Endodermal cell (in vitro differentiated cells): ENCODE measurements at regions not wholly inside any gene's neighbourhood (a gene's known extent, or its start where the extent isn't known, plus 50 kb on each side); places are given as distances from the start of the nearest gene placed in this dataset.

Experiments
- DNase-seq: peaks from one replicate; pipeline ENCODE4 v3.0.0-alpha.2; 2017
- H3K27ac ChIP-seq: 2 replicates; pipeline ENCODE4 v1.5.1; 2013; ENCODE audit warnings: mild to moderate bottlenecking, low read depth, low read length, moderate library complexity
- H3K27me3 ChIP-seq: 2 replicates; pipeline ENCODE4 v1.6.1; 2013; ENCODE audit warnings: mild to moderate bottlenecking, low read length, moderate library complexity; ENCODE audit not compliant: insufficient read depth, control insufficient read depth, poor library complexity, severe bottlenecking
- H3K36me3 ChIP-seq: 2 replicates; pipeline ENCODE4 v1.7.0; 2013; ENCODE audit warnings: mild to moderate bottlenecking, low read length, moderate library complexity; ENCODE audit not compliant: control insufficient read depth, insufficient read depth
- H3K4me1 ChIP-seq: one replicate; pipeline ENCODE4 v1.7.0; 2013; ENCODE audit warnings: low read length; ENCODE audit not compliant: control insufficient read depth, insufficient read depth
- H3K4me3 ChIP-seq: 2 replicates; pipeline ENCODE4 v1.5.1; 2013; ENCODE audit warnings: mild to moderate bottlenecking, low read length, moderate library complexity
- H3K9ac ChIP-seq: 2 replicates; pipeline ENCODE4 v1.6.1; 2013; ENCODE audit warnings: mild to moderate bottlenecking, low read length, moderate library complexity; ENCODE audit not compliant: poor library complexity, severe bottlenecking; ENCODE audit errors: extremely low read depth
- H3K9me3 ChIP-seq: 2 replicates; pipeline ENCODE4 v1.6.1; 2013; ENCODE audit warnings: mild to moderate bottlenecking, low read length, moderate library complexity; ENCODE audit not compliant: control insufficient read depth
- H3K27ac Mint-ChIP-seq: 2 replicates; pipeline ENCODE4 v1.8.0; 2020; ENCODE audit warnings: mixed read lengths
- H3K27me3 Mint-ChIP-seq: 2 replicates; pipeline ENCODE4 v1.8.0; 2021; ENCODE audit warnings: mild to moderate bottlenecking, mixed read lengths; ENCODE audit not compliant: insufficient read depth
- H3K36me3 Mint-ChIP-seq: 2 replicates; pipeline ENCODE4 v1.8.0; 2020; ENCODE audit warnings: low read depth, mixed read lengths
- H3K4me1 Mint-ChIP-seq: 2 replicates; pipeline ENCODE4 v1.8.0; 2020; ENCODE audit warnings: mixed read lengths
- H3K4me3 Mint-ChIP-seq: 2 replicates; pipeline ENCODE4 v1.8.0; 2020; ENCODE audit warnings: mild to moderate bottlenecking, moderate library complexity, mixed read lengths
- H3K9me3 Mint-ChIP-seq: 2 replicates; pipeline ENCODE4 v1.8.0; 2020; ENCODE audit warnings: mild to moderate bottlenecking, mixed read lengths
- CTCF ChIP-seq: fragments of 200-600 bp; sonication (generic); conservative IDR thresholded peaks from 2 replicates; pipeline ENCODE4 v1.5.0; 2021; ENCODE audit warnings: antibody characterized with exemption, mild to moderate bottlenecking
- WGBS, 2 experiments: methylation state at CpG; one replicate each; pipeline versions ENCODE4 v1.1.5 to v1.1.7; 2013; ENCODE audit warnings: missing lambda C conversion rate in 2 of 2, mixed read lengths in 1 of 2; ENCODE audit not compliant: insufficient coverage in 1 of 2, insufficient read length in 1 of 2; 5-methylcytosine and 5-hydroxymethylcytosine counted together

- Mint-ChIP-seq H3K27ac (peak overlapping the region; percentile 95), H3K27me3 (no peaks in the 10 kb centered on the region), H3K9me3 (no peaks in the 10 kb centered on the region), H3K36me3 (no peaks in the 10 kb centered on the region), H3K4me1 (peaks cover 62% of the 10 kb centered on the region), H3K4me3 (peak overlapping the region; percentile 12)
- Histone ChIP-seq H3K4me1 (peaks cover 19% of the 10 kb centered on the region), H3K27ac (peak overlapping the region; percentile 55), H3K9me3 (no peaks in the 10 kb centered on the region), H3K27me3 (no peaks in the 10 kb centered on the region), H3K36me3 (no peaks in the 10 kb centered on the region), H3K9ac (peak overlapping the region; percentile 64), H3K4me3 (peak overlapping the region; percentile 18)
- 82% methylated on average over 2 of the region's 2 CpGs; no CpG with 5 or more reads in 1 of the 2 experiments for WGBS, 2 experiments
- DNase-seq, result no peak
- no peak for TF ChIP-seq CTCF
Measured at GRCh38 chr2:147487978-147488289, 356.9 kb upstream of the ACVR2A start.

GRCh38 chr2:147487286-147487977 is 357.4 kb upstream of the ACVR2A start:
- Histone ChIP-seq H3K36me3 (no peaks in the 10 kb centered on the region), H3K9ac (peak overlapping the region; percentile 64), H3K4me3 (no peak overlapping the region), H3K27me3 (no peaks in the 10 kb centered on the region), H3K9me3 (no peaks in the 10 kb centered on the region), H3K27ac (peak overlapping the region; percentile 55), H3K4me1 (peaks cover 19% of the 10 kb centered on the region)
- H3K27me3 Mint-ChIP-seq, result no peaks in the 10 kb centered on the region
- H3K36me3 Mint-ChIP-seq, result no peaks in the 10 kb centered on the region
- DNase-seq, result peak; percentile 64
- peak overlapping the region; percentile 4 for H3K4me3 Mint-ChIP-seq
- no peaks in the 10 kb centered on the region for H3K9me3 Mint-ChIP-seq
- peak overlapping the region; percentile 95 for H3K27ac Mint-ChIP-seq
- H3K4me1 Mint-ChIP-seq, result peaks cover 62% of the 10 kb centered on the region
- 5 to 14% methylated on average over 3 of the region's 3 CpGs for WGBS, 2 experiments
- TF ChIP-seq CTCF, result no peak

- no peak overlapping the region for H3K4me3 Mint-ChIP-seq
- no peaks in the 10 kb centered on the region for H3K36me3 Mint-ChIP-seq
- no peaks in the 10 kb centered on the region for H3K27me3 ChIP-seq
- no peaks in the 10 kb centered on the region for H3K9me3 Mint-ChIP-seq
- H3K27me3 Mint-ChIP-seq, result no peaks in the 10 kb centered on the region
- DNase-seq, result no peak
- no peak for TF ChIP-seq CTCF
- H3K4me1 ChIP-seq, result peaks cover 19% of the 10 kb centered on the region
- H3K4me3 ChIP-seq, result peak overlapping the region; percentile 10
- H3K36me3 ChIP-seq, result no peaks in the 10 kb centered on the region
- no peaks in the 10 kb centered on the region for H3K9me3 ChIP-seq
- no peak overlapping the region for H3K27ac ChIP-seq
- no peak overlapping the region for H3K9ac ChIP-seq
- H3K27ac Mint-ChIP-seq, result no peak overlapping the region
- peaks cover 50% of the 10 kb centered on the region for H3K4me1 Mint-ChIP-seq
Measured at GRCh38 chr2:147485210-147485851, 359.5 kb upstream of the ACVR2A start.
